K562 (cell line): ENCODE measurements at regions not wholly inside any gene's neighbourhood (a gene's known extent, or its start where the extent isn't known, plus 50 kb on each side); places are given as distances from the start of the nearest gene placed in this dataset.

Source experiments
- ATAC-seq: fragments of 200-7000 bp; cut with Tn5 transposase; 3 replicates; pipeline ENCODE4 v1.9.1; 2020; ENCODE audit warnings: moderate library complexity
- BruUV-seq: library from RNA; stranded (reverse); fragments of 400-500 nt; replicated peaks from 2 replicates; lab custom pipeline; 2021; lab: Mats Ljungman, UMichigan
- CTCF ChIA-PET: fragments of 300-600 bp; formaldehyde crosslinking; extraction: SDS; loops from one replicate; lab custom pipeline; 2021; ENCODE audit warnings: low intra/inter-chr PET ratio; lab: Yijun Ruan, JAX
- POLR2A ChIA-PET: fragments of 300-600, 350-650 bp; sonication (Branson Sonifier 250); formaldehyde crosslinking; extraction: SDS; loops from one replicate; lab custom pipeline; 2021; ENCODE audit warnings: antibody characterized with exemption, inconsistent platforms; lab: Yijun Ruan, JAX
- DNase-seq, 4 experiments: peaks; one replicate each; pipeline versions ENCODE4 v3.0.0 to v3.0.0-alpha.2; 2011 to 2018; ENCODE audit warnings: low spot score in 3 of 4, mixed read lengths in 3 of 4; ENCODE audit errors: extremely low read depth in 1 of 4
- FAIRE-seq: peaks from 2 replicates; lab custom pipeline; 2011; peaks lifted over from hg19 to GRCh38; lab: Jason Lieb, UNC
- H2AFZ ChIP-seq: 2 replicates; pipeline ENCODE4 v1.6.0; 2011; ENCODE audit warnings: low read depth, low read length, control low read depth, inconsistent platforms
- H3K27ac ChIP-seq: fragments of 200-600 bp; 3 replicates; pipeline ENCODE4 v1.8.0; 2011; ENCODE audit warnings: low read depth, mild to moderate bottlenecking, control low read depth, inconsistent platforms, low read length, moderate library complexity, mixed read lengths; ENCODE audit errors: extremely low read depth
- H3K27me3 ChIP-seq, 2 experiments: fragments of 300-600 bp in 1 of 2; 2 replicates in 1 of 2; 3 replicates in 1 of 2; pipeline versions ENCODE4 v1.6.0 to v1.8.0; 2011; ENCODE audit warnings: inconsistent platforms in 2 of 2, low read length in 2 of 2, mild to moderate bottlenecking in 1 of 2, mixed read lengths in 1 of 2, moderate library complexity in 1 of 2; ENCODE audit not compliant: control insufficient read depth in 2 of 2, insufficient read depth in 2 of 2
- H3K36me3 ChIP-seq: fragments of 300-600 bp; 3 replicates; pipeline ENCODE4 v1.8.0; 2011; ENCODE audit warnings: mild to moderate bottlenecking, low read length, inconsistent platforms; ENCODE audit not compliant: control insufficient read depth, insufficient read depth
- H3K4me1 ChIP-seq, 2 experiments: fragments of 200-600 bp in 1 of 2; replicated peaks in 1 of 2; 2 replicates in 1 of 2; 3 replicates in 1 of 2; pipeline versions ENCODE4 v1.5.1 to v1.8.0; 2011; ENCODE audit warnings: inconsistent platforms in 2 of 2, low read length in 2 of 2, mild to moderate bottlenecking in 1 of 2, mixed read lengths in 1 of 2, moderate library complexity in 1 of 2; ENCODE audit not compliant: control insufficient read depth in 2 of 2, insufficient read depth in 2 of 2
- H3K4me2 ChIP-seq: 2 replicates; pipeline ENCODE4 v1.6.1; 2011; ENCODE audit warnings: low read length, control low read depth, inconsistent platforms, mixed read lengths; ENCODE audit not compliant: insufficient read depth
- H3K4me3 ChIP-seq: fragments of 200-600 bp; sonication (generic), shearing (Covaris generic); 2 replicates; pipeline ENCODE4 v1.5.1; 2016; ENCODE audit warnings: control low read depth, inconsistent platforms
- H3K79me2 ChIP-seq: fragments of 200-600 bp; 3 replicates; pipeline ENCODE4 v1.8.0; 2011; ENCODE audit warnings: low read length, inconsistent platforms; ENCODE audit not compliant: control insufficient read depth, insufficient read depth
- H3K9ac ChIP-seq, 2 experiments: 2 replicates each; pipeline versions ENCODE4 v1.6.0 to v1.6.1; 2011; ENCODE audit warnings: low read depth in 2 of 2, low read length in 2 of 2, control low read depth in 1 of 2, inconsistent platforms in 1 of 2, mild to moderate bottlenecking in 1 of 2, mixed read lengths in 1 of 2; ENCODE audit not compliant: insufficient read depth in 1 of 2
- H3K9me1 ChIP-seq: one replicate; pipeline ENCODE4 v1.6.0; 2011; ENCODE audit warnings: inconsistent platforms, mild to moderate bottlenecking, low read length, moderate library complexity; ENCODE audit not compliant: control insufficient read depth, insufficient read depth
- H3K9me3 ChIP-seq: replicated peaks from 2 replicates; pipeline ENCODE4 v1.5.1; 2011; ENCODE audit warnings: low read depth, low read length, inconsistent platforms; ENCODE audit not compliant: control insufficient read depth, insufficient read depth
- H4K20me1 ChIP-seq: replicated peaks from 2 replicates; pipeline ENCODE4 v1.6.1; 2011; ENCODE audit warnings: low read length, inconsistent platforms, mixed read lengths; ENCODE audit not compliant: control insufficient read depth, insufficient read depth
- ARHGAP35 ChIP-seq: fragments of 450-650 bp; IDR thresholded peaks from 2 replicates; pipeline ENCODE4 v1.6.1; 2018; ENCODE audit not compliant: partially characterized antibody
- CTCF ChIP-seq, 3 experiments: IDR thresholded peaks in 2 of 3; conservative IDR thresholded peaks in 1 of 3; 2 replicates each; pipeline ENCODE4 v1.5.1; 2011 to 2012; ENCODE audit warnings: low read length in 3 of 3, mild to moderate bottlenecking in 3 of 3, control low read depth in 2 of 3, improper control_type of control experiment in 1 of 3, inconsistent platforms in 1 of 3, low read depth in 1 of 3, mixed read lengths in 1 of 3, moderate library complexity in 1 of 3; ENCODE audit not compliant: insufficient read depth in 2 of 3
- DACH1 ChIP-seq: fragments of 450-650 bp; IDR thresholded peaks from 2 replicates; pipeline ENCODE4 v1.6.1; 2018; ENCODE audit not compliant: partially characterized antibody
- HNRNPLL ChIP-seq: fragments of 200-400 bp; formaldehyde crosslinking; IDR thresholded peaks from 2 replicates; pipeline ENCODE4 v1.6.1; 2017; ENCODE audit warnings: low read length, low read depth, mild to moderate bottlenecking; ENCODE audit not compliant: poor library complexity, severe bottlenecking
- NR2C2 ChIP-seq, 2 experiments: fragments of 200-800 bp in 1 of 2; sonication (Bioruptor generic) in 1 of 2; sonication (generic) in 1 of 2; formaldehyde crosslinking in 1 of 2; IDR thresholded peaks; 2 replicates each; pipeline versions ENCODE4 v1.6.1 to v1.8.0; 2016 to 2022; ENCODE audit warnings: mild to moderate bottlenecking in 1 of 2, missing compliant biosample characterization in 1 of 2, missing genetic modification characterization in 1 of 2, missing genetic modification reagents in 1 of 2
- SMARCB1 ChIP-seq: IDR thresholded peaks from 2 replicates; pipeline ENCODE4 v1.6.1; 2011; ENCODE audit warnings: improper control_type of control experiment, low read depth; ENCODE audit not compliant: insufficient read length
- STAG1 ChIP-seq: sonication (generic); formaldehyde crosslinking; IDR thresholded peaks from 2 replicates; pipeline ENCODE4 v1.5.0; 2020; ENCODE audit warnings: missing genetic modification reagents, borderline replicate concordance
- ZNF764 ChIP-seq: fragments of 250-450 bp; sonication (Bioruptor Pico); IDR thresholded peaks from 2 replicates; pipeline ENCODE4 v1.4.0; 2020; ENCODE audit warnings: low read depth, mild to moderate bottlenecking, moderate library complexity
- WGBS: fragments of 100-300 bp; shearing (Covaris generic); methylation state at CpG from one replicate; pipeline ENCODE4 v1.1.6; 2016; ENCODE audit warnings: low coverage, mixed read lengths; ENCODE audit not compliant: insufficient coverage; ENCODE audit errors: missing lambda C conversion rate; 5-methylcytosine and 5-hydroxymethylcytosine counted together
- in situ Hi-C: fragments of 300-500 bp; cut with MboI; formaldehyde crosslinking; loops from 4 replicates; pipeline ENCODE4 v1.15.0; 2018; ENCODE audit warnings: inconsistent platforms, mixed read lengths
- intact Hi-C: fragments of 100-400 bp; cut with micrococcal nuclease; formaldehyde crosslinking; loops from 2 replicates; pipeline ENCODE4 v1.14.2; 2022
- TF ChIP-seq, protein P1 (sequence below): IDR thresholded peaks from 2 replicates; pipeline ENCODE4 v1.6.1; 2016; ENCODE audit warnings: missing genetic modification characterization, missing compliant biosample characterization

DNA sequence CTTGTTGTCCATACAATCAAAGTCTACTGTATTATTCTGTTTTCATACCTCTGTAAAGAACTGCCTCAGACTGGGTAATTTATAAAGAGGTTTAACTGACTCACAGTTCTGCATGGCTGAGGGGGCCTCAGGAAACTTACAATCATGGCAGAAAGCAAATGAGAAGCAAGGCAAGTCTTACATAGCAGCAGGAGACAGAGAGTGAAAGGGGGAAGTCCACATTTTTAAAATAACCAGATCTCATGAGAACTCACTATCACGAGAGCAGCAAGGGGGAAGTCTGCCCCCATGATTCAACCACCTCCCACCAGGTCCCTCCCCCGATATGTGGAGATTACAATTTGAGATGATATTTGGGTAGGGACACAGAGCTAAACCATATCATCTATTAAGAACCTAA, 724.6 kb upstream of the CBLB start:
- H4K20me1 ChIP-seq = no peaks in the 10 kb centered on the region
- no TSS peak for BruUV-seq
- ATAC-seq (no peak), FAIRE-seq (no peak), DNase-seq (no peak)
- no peaks in the 10 kb centered on the region for H3K9me3 ChIP-seq
- POLR2A ChIA-PET = no interaction called here
- no peak overlapping the region for H3K4me2 ChIP-seq
- in situ Hi-C loops = loop anchor here (25.0 kb wide), 1 partner anchor 881 kb away; no protein-coding TSS in a partner anchor
- CTCF ChIA-PET = no interaction called here
- intact Hi-C loops = no loop called here
- no peak overlapping the region for H2AFZ ChIP-seq
- no peak overlapping the region for H3K9ac ChIP-seq
- no peak overlapping the region for H3K27ac ChIP-seq
- H3K27me3 ChIP-seq = no peaks in the 10 kb centered on the region
- H3K79me2 ChIP-seq = no peaks in the 10 kb centered on the region
- H3K4me3 ChIP-seq = no peak overlapping the region
- H3K9me1 ChIP-seq = no peaks in the 10 kb centered on the region
- no peaks in the 10 kb centered on the region for H3K4me1 ChIP-seq
- no peaks in the 10 kb centered on the region for H3K36me3 ChIP-seq
- no peak for TF ChIP-seq DACH1
- 5% methylated on average over 2 of the region's 2 CpGs for WGBS

- H3K36me3 ChIP-seq = no peaks in the 10 kb centered on the region
- ATAC-seq (no peak), DNase-seq (peak; percentile 7 to 57 (median 8)), FAIRE-seq (peak; percentile 42)
- no peaks in the 10 kb centered on the region for H3K9me3 ChIP-seq
- POLR2A ChIA-PET = no interaction called here
- in situ Hi-C loops (no loop called here), intact Hi-C loops (loop anchor here (5.0 to 10.0 kb wide), 2 partner anchors 922 to 1095 kb away; no protein-coding TSS in a partner anchor)
- H3K9ac ChIP-seq = no peak overlapping the region
- 6% methylated on average over 2 of the region's 2 CpGs for WGBS
- H2AFZ ChIP-seq = no peak overlapping the region
- H3K27me3 ChIP-seq = no peaks in the 10 kb centered on the region
- H3K4me3 ChIP-seq = no peak overlapping the region
- no peaks in the 10 kb centered on the region for H3K4me1 ChIP-seq
- no peaks in the 10 kb centered on the region for H4K20me1 ChIP-seq
- no TSS peak for BruUV-seq
- no peaks in the 10 kb centered on the region for H3K9me1 ChIP-seq
- no peak overlapping the region for H3K27ac ChIP-seq
- H3K4me2 ChIP-seq = no peak overlapping the region
- no peaks in the 10 kb centered on the region for H3K79me2 ChIP-seq
- CTCF ChIA-PET = interaction anchor here (1.0 kb wide), 1 partner anchor 925 kb away, joined by 3 read pairs; no protein-coding TSS in a partner anchor
- no peak for TF ChIP-seq ZNF764 (CRISPR knock-in tag)
- no peak for TF ChIP-seq SMARCB1
- peak; percentile 29; the same call in 1 of the 2 replicates for TF ChIP-seq STAG1 (CRISPR knock-in tag)
- TF ChIP-seq CTCF (IDR thresholded peaks at IDR 0.05 in 2 of 3, conservative IDR thresholded peaks at IDR 0.05 in 1 of 3; ENCODE audit: insufficient read depth in 2 of 3, low read depth in 1 of 3, low read length in 3 of 3) = peak; percentile 29 to 60 (median 50); a peak in 5 of 6 replicates
- TF ChIP-seq, protein P1, sequence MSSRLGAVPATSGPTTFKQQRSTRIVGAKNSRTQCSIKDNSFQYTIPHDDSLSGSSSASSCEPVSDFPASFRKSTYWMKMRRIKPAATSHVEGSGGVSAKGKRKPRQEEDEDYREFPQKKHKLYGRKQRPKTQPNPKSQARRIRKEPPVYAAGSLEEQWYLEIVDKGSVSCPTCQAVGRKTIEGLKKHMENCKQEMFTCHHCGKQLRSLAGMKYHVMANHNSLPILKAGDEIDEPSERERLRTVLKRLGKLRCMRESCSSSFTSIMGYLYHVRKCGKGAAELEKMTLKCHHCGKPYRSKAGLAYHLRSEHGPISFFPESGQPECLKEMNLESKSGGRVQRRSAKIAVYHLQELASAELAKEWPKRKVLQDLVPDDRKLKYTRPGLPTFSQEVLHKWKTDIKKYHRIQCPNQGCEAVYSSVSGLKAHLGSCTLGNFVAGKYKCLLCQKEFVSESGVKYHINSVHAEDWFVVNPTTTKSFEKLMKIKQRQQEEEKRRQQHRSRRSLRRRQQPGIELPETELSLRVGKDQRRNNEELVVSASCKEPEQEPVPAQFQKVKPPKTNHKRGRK (tag) = no peak
- no peak for TF ChIP-seq ARHGAP35
- TF ChIP-seq HNRNPLL = no peak
- TF ChIP-seq NR2C2 (CRISPR knock-in tag; IDR thresholded peaks at IDR 0.05) = no peak
- TF ChIP-seq NR2C2 (tag; IDR thresholded peaks at IDR 0.05) = no peak
Measured at GRCh38 chr3:106609666-106610301, 741.0 kb upstream of the CBLB start.
